SK-N-SH treated with all-trans-retinoic acid at 6 μM for 48 hours (cell line): ENCODE measurements at regions not wholly inside any gene's neighbourhood (a gene's known extent, or its start where the extent isn't known, plus 50 kb on each side); places are given as distances from the start of the nearest gene placed in this dataset.

Source experiments
- CREB5 ChIP-seq: fragments of 250-450 bp; sonication (Bioruptor Pico); IDR thresholded peaks from 2 replicates; pipeline ENCODE4 v1.5.1; 2020; ENCODE audit warnings: low read depth, mild to moderate bottlenecking, moderate library complexity
- CSRNP3 ChIP-seq: fragments of 250-450 bp; sonication (Bioruptor Pico); IDR thresholded peaks from 2 replicates; pipeline ENCODE4 v1.5.1; 2021; ENCODE audit warnings: mild to moderate bottlenecking, moderate library complexity
- ESRRG ChIP-seq: fragments of 250-450 bp; sonication (Bioruptor Pico); IDR thresholded peaks from 2 replicates; pipeline ENCODE4 v1.6.1; 2021; ENCODE audit warnings: mild to moderate bottlenecking
- PATZ1 ChIP-seq: fragments of 250-450 bp; sonication (Bioruptor Pico); IDR thresholded peaks from 2 replicates; pipeline ENCODE4 v1.8.0; 2020; ENCODE audit warnings: mild to moderate bottlenecking, moderate library complexity, borderline replicate concordance
- TCF4 ChIP-seq: fragments of 250-450 bp; sonication (Bioruptor Pico); IDR thresholded peaks from 2 replicates; pipeline ENCODE4 v1.8.0; 2021; ENCODE audit warnings: mild to moderate bottlenecking, moderate library complexity, borderline replicate concordance
- TOX ChIP-seq: fragments of 250-450 bp; sonication (Bioruptor Pico); IDR thresholded peaks from 2 replicates; pipeline ENCODE4 v1.8.0; 2021; ENCODE audit warnings: mild to moderate bottlenecking, moderate library complexity, borderline replicate concordance
- TSHZ2 ChIP-seq: fragments of 250-450 bp; sonication (Bioruptor Pico); IDR thresholded peaks from 2 replicates; pipeline ENCODE4 v1.5.0; 2020; ENCODE audit warnings: mild to moderate bottlenecking, moderate library complexity

GRCh38 chr2:198587240-198587639 is 782.8 kb downstream of the PLCL1 start:
- TF ChIP-seq TSHZ2 (CRISPR knock-in tag) (no peak), ESRRG (CRISPR knock-in tag) (no peak), TCF4 (CRISPR knock-in tag) (no peak), CREB5 (no peak), PATZ1 (no peak), TOX (CRISPR knock-in tag) (no peak), CSRNP3 (CRISPR knock-in tag) (no peak)
